Ramos (cell line): ENCODE measurements at regions not wholly inside any gene's neighbourhood (a gene's known extent, or its start where the extent isn't known, plus 50 kb on each side); places are given as distances from the start of the nearest gene placed in this dataset.

ENCODE experiments used
- in situ Hi-C: fragments of 300-500 bp; cut with MboI; formaldehyde crosslinking; loops from one replicate; pipeline ENCODE4 v1.14.3; 2022; ENCODE audit warnings: low sequenced_read_pairs; ENCODE audit not compliant: unreplicated experiment

GRCh38 chr17:79457889-79458288 lies 153.0 kb downstream of the RBFOX3 start:
- in situ Hi-C loops = no loop called here

GRCh38 chr17:79457376-79457775 lies 153.5 kb downstream of the RBFOX3 start:
- in situ Hi-C loops = no loop called here

- in situ Hi-C loops = no loop called here
These were observed 155.2 kb downstream of the RBFOX3 start for GRCh38 chr17:79455636-79456035.

GRCh38 chr17:79454826-79455225 lies 156.0 kb downstream of the RBFOX3 start:
- in situ Hi-C loops = no loop called here

- in situ Hi-C loops = no loop called here
These were observed 157.4 kb downstream of the RBFOX3 start for GRCh38 chr17:79453481-79453880.

- in situ Hi-C loops = no loop called here
These were observed 158.1 kb downstream of the RBFOX3 start for GRCh38 chr17:79452706-79453105.

GRCh38 chr17:79451167-79451566 lies 159.7 kb downstream of the RBFOX3 start:
- in situ Hi-C loops = no loop called here

GRCh38 chr17:79446399-79447009 lies 164.3 kb downstream of the RBFOX3 start:
- in situ Hi-C loops = no loop called here

- in situ Hi-C loops = no loop called here
These were observed 166.7 kb downstream of the RBFOX3 start for GRCh38 chr17:79444198-79444597.

- in situ Hi-C loops = no loop called here
These were observed 167.8 kb downstream of the RBFOX3 start for GRCh38 chr17:79443026-79443425.

- in situ Hi-C loops = no loop called here
These were observed 169.3 kb downstream of the RBFOX3 start for GRCh38 chr17:79441356-79442160.

- in situ Hi-C loops = no loop called here
These were observed 170.6 kb downstream of the RBFOX3 start for GRCh38 chr17:79440251-79440650.

GRCh38 chr17:79439493-79439892 lies 171.4 kb downstream of the RBFOX3 start:
- in situ Hi-C loops = no loop called here

- in situ Hi-C loops = no loop called here
These were observed 172.1 kb downstream of the RBFOX3 start for GRCh38 chr17:79438546-79439334.

GRCh38 chr17:79438058-79438457 lies 172.8 kb downstream of the RBFOX3 start:
- in situ Hi-C loops = no loop called here

GRCh38 chr17:79437081-79437480 lies 173.8 kb downstream of the RBFOX3 start:
- in situ Hi-C loops = no loop called here

GRCh38 chr17:79435962-79436361 lies 174.9 kb downstream of the RBFOX3 start:
- in situ Hi-C loops = no loop called here

GRCh38 chr17:79435296-79435695 lies 175.6 kb downstream of the RBFOX3 start:
- in situ Hi-C loops = no loop called here

- in situ Hi-C loops = no loop called here
These were observed 176.6 kb downstream of the RBFOX3 start for GRCh38 chr17:79434215-79434614.

GRCh38 chr17:79433379-79433778 lies 177.5 kb downstream of the RBFOX3 start:
- in situ Hi-C loops = no loop called here

GRCh38 chr17:79431175-79431574 lies 179.7 kb downstream of the RBFOX3 start:
- in situ Hi-C loops = no loop called here
